T-helper 1 cell (primary cell): ENCODE measurements at regions not wholly inside any gene's neighbourhood (a gene's known extent, or its start where the extent isn't known, plus 50 kb on each side); places are given as distances from the start of the nearest gene placed in this dataset.
"Not testable (repeated sequence)": the region's sequence is repeated elsewhere in the genome, so short reads cannot be mapped to it uniquely, and the experiment has no call there.

ENCODE experiments used
- DNase-seq, 5 donors: peaks; one replicate each; pipeline ENCODE4 v3.0.0-alpha.2; 2012 to 2020

DNA sequence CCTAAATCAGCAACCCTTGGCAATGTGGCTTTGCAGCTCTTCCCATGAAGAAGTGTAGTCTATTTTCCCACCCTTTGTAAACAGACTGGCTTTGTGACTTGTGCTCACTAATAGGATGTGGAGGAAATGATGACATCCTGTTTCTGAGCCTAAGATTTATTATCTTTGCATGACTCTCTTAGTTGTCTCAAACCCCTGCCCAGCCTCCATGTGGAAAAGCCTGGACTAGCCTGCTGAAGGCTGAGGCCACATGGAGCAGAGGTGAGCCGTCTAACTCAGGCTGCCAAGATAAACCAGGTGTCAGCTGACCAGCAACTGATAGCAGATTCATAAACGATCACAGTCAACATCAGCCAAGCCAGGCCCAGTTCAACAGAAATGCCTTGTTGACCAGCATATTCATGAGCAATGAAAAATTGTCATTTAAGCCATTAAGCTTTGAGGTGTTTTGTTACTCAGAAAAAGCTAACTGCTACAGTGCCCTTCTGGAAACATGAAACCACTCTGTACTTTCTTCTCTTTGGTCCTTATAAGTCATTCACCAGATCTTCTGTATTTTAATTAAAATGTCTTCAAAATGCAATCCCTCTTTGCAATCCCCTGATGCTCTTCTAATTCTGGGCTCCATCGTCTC is 586.3 kb upstream of the ANKRD30A start:
- no peak for DNase-seq

DNA sequence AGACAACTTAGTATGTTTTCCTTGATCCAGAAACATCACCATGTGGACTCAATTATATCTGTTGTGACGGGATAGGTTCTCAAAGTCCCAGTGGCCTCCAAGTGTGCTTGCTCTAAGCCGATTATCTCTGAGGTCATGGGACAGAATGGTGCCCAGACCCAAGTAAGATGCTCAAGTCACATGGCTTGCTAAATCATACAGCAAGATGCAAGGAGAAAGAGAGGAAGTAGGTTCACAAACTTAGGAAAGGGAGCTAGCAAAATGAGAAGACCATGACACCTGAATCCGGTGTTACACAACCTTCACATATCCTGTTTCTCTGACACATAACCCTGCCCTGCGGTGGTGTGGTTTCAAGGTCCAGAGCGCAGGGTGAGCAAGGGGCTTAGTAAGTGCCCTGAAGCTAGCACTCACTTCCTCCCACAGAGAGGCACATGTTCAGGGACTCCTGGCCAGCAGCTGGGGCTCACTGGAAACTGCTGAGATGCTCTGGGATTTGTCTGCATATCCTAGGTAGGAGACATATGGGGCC is 590.9 kb upstream of the ANKRD30A start:
- peak in 1 of 5 donors; percentile 2 for DNase-seq

DNA sequence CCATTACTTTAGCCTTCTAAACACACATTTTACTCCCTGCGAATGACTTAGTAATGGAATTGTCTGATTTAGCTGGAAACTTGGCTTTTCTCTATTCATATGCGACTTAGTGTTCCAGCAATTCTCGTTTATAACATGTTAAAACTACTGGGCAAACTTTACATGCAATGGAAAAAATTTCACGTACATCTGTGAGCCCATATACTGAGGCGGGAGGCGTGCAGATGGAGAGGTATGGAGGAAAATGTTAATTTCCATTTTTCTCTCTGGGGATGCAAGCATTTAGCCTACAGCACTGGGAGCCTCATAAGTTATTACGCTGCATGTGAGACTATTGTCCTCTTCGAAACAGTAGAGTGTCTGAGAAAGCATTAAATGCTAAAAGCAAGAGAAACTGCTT is 591.5 kb upstream of the ANKRD30A start:
- no peak for DNase-seq

DNA sequence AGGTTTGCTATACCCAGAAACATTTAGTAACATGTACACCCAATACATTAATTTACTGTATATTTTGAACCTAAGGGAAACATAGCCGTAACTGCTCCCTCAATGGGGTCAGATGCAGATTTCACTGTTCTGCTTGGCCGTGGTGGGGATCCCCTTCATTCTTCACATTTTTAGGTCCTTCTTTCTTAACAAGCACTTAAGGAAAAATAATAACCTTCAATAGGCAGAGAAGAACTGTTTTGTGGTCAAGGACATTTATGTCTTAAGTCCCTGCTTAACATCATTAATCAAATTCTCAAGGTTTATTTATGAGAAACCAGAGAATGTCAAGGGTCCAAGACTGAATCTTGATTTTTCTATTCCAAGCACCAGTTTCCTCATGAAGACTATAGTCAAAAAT is 592.1 kb upstream of the ANKRD30A start:
- DNase-seq: no peak

DNA sequence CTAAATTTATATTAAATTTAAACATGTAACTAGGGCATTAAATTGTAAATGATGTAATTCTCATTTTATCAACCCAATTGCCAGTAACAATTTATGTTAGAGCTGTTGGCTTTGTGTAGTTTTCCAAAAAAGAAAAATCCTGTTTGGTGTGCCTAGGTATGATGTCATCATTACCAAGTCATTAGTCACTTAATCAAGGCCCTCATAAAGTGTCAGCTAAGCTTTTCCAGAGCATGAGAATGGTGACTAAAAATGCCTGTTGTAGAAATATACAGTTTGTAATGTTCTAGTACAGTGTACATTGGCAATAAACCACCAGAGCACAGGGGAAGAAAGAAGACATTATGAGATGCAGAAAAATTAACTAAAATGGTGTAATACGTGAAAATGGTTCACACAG is 593.8 kb upstream of the ANKRD30A start:
- DNase-seq: no peak

DNA sequence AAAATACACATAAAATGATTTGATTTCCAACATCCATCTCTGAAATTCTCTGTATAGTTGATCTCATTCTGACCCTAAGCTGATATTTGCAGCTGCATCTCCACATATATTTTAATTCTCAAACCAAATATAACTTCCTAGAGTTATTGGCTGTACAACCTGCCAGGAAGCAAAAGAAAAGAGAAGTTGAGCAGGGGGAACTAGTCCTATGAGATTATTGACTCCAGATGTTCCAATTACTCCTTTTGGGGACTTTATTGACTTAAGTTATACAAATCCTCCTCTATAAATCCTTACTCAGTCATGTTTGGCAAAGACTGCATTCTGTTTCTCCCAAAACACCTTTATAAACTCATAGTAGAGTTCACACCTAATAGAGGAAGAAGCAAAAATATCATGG is 599.4 kb upstream of the ANKRD30A start:
- DNase-seq: no peak

DNA sequence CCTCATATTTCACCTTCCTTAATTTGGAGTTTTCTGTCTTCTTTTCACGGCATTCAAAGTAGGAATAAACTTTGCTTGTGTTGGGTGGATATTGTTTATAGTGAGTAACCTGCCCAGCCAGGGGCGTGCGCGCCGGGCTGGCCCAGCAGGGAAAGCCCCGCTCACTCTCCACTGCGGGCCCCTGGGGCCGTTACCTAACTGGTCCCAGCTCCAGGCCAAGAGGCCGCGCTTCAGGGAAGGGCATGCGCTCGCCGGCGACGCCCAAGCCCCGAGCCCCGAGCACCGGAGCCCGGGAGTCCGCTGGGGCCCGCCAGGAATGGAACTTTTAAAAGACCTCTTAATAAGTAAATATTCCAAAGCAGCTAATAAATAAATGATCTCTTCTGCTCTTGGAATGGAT is 601.3 kb upstream of the ANKRD30A start:
- not testable (repeated sequence) for DNase-seq

DNA sequence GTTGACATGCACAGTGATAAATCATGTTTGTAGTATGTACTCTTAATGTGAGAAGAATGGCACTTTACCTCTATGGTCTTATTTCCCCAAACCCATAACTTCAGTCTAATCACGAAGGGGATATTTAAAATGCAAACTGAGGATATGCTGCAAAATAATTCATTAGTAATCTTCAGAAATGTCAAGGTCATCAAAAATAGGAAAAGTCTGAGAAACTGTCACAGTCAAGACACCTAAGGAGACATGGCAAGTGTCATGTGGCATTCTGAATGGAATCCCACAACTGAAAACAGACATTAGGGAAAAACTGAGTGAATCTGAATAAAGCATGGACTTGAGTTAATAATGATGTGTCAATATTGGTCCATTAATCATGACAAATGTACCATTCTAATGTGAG is 605.5 kb upstream of the ANKRD30A start:
- no peak for DNase-seq

DNA sequence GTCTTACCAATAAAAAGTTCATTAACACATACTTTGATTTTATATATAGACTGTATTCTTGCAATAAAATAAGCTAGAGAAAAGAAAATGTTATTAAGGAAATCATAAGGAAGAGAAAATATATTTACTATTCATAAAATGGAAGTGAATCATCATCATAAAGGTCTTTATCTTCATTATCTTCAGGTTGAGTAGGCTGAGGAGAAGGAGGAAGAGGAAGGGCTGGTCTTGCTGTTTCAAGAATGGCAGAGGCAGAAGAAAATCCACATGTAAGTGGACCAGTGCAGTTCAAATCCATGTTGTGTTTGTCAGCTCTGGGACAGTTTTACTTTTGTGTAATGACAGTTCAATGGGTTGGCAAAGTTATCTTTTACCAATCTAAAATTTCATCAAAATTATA is 609.1 kb upstream of the ANKRD30A start:
- no peak for DNase-seq

DNA sequence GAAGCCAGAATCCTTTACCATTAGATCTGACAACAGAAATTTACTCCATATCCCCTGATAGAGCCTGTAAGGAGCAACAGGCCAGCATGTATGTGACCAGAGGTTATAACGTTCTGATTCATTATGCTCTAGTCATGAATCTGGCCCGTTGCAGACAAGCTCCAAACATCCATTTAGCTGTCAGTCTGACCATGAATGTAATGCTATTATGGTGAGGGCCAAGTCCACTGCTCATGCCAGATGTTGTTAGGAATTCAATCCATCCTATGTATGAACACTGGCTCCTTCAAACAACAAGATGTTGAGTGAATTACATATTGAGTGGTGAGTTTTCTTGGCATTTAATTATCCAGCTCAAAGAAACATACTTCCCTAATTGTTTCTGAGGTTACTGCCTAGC is 610.1 kb upstream of the ANKRD30A start:
- DNase-seq: no peak

DNA sequence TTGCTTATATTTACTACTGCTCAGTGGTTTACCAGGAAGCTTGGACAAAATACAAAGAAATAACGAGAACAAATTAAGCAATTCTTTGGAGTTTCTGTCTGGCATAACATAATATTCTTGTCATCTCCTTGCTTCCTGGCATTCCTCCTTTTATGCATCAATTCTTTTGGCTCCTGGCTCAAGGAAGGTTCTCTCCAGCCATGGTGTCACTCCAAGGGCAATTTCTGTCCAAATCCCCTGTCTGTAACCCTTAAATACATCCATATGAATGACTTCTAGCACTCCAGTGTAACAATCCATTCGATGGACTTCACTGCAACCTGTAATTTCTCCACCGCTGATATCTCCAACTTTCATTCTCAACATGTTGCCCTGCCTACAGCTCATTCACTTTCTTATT is 617.7 kb upstream of the ANKRD30A start:
- DNase-seq: no peak

DNA sequence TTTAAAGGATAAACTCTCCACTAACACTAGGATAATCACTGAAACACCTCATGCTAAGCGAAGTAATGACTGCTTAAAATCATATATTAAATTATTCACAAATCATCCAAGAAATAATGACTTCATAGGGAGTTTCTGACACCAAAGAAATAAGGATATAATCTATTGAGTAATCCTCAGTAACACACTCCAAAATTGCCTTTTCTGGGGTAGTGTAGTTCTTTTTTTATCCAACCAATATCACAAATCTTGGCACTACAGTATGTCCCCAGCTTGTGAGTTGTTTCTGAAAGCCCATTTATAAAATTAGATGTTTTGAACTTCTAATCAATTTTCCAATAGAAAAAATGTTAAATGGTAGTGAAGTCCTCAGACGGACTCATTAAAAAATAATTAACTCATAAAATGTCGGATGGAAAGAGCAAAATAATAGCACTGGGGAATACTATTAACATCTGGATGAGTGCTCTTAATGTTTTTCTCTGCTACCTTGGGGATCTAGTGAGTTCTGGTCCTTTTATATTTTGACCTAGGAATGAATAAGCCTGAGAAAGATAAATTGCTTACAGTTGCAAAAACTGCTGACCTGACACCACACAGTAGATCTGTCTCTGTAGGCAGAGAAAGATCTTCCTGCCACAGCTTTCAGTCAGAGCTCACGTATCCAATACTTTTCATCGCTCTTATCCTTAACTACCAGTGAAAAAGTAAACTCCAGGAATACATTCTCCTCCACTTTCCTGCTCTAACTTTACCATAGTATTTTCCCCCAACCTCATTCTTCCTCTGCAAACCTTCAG is 618.5 kb upstream of the ANKRD30A start:
- no peak for DNase-seq

DNA sequence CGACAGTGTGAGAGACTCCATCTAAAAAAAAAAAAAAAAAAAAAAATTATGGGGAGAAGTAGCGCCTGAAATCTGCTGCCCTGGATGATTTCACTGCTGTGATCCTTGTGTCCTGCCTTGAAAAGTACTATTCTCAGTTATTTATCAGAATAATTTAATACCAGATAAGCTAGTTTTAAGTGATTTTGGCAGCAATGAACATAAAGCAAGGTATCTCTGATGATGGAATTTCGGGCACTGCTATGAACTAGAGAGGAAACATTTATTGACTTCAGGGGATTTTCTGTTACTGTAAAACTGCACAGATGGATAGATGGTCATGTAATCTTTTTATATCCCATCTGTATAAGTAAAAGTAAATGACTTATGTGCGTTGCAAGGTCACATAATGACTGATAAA is 619.1 kb upstream of the ANKRD30A start:
- DNase-seq: no peak

DNA sequence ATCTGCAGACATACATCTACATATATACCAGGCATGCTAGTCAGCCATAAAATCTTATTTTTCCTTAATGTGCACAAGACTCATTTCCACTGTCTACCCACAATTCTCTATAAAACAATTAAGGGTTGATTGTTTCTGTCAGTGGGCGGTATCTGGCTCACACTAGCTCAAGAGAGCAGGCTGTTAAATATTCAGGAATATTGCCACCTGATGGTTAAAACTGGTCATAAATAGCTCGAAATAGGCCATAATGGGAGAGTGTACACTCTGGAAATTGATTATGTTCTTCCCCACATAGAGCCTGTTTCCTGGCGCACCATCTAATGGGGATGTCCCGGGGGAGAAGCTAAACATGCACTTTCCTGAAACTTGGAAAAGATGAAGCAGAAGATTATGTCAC is 620.6 kb upstream of the ANKRD30A start:
- no peak for DNase-seq

DNA sequence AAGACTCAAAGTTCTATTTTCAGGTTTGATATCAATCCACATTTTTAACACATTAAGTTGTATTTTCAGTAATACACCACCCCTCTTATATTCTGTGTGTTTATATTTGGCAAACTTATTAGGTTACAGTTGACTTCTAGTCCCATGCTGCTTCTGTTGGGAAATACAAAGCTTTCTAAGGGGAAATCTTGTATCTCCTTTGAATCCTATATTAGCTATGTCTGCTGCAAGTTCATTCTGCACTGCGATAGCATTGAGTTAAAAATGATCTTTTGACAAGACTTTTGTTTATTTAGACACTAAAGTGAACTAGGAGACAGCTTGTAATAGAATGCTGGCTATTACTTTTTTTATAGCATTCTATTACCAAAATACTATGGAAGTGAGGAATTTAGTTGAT is 625.1 kb upstream of the ANKRD30A start:
- no peak for DNase-seq

DNA sequence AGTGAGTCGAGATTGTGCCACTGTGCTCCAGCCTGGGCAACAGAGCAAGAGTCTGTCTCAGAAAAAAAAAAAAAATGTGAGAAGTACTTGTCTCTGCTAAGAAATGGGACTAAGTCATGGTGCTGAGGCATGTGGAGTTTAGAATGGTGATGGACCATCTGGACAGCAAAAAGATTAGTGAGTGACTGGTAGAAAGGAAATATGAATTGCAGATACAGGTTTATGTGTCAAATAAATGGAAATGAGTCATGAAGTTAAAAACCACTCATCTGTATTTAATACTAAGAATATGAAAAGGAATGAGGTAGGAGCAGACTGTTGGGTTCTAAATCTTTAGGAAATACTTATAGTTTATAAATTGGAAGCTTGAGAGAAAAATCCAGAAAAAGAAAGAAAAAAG is 625.7 kb upstream of the ANKRD30A start:
- DNase-seq: no peak

DNA sequence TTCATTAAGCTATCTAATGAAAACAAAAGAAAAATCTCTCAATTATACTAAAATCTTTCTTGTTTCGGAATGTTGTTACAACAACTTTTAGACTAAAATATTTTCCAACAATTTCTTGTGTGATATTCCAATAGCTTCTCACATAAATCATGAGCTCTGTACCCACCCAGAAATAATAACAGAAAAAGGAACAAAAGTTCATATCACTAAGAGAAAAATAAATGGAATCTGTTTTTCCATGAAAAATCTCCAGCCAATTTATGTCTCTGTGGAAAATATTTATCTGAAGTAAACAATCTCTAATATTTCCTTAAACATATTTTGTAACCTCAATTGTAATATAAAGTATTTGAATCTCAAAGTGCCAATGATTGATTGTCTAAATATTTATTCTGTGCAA is 628.6 kb upstream of the ANKRD30A start:
- DNase-seq: no peak

DNA sequence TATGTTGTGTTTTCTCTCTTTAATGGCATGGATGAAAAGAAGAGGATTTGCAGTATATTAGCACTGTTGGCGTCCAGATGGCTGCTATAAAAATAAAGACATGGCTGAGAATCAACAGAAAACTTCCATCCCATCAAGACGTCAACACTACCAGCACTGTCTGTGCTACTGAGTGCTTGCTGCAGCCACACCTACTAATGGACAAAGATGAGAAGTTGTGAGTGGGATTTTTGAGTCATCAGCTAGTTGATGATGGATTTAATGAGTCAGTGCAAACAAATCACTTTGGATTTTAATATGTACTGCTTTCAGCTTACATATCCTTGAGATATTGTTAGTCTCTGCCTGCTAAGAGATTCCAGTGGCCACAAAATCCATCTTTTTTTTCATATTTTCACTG is 631.0 kb upstream of the ANKRD30A start:
- DNase-seq: no peak

DNA sequence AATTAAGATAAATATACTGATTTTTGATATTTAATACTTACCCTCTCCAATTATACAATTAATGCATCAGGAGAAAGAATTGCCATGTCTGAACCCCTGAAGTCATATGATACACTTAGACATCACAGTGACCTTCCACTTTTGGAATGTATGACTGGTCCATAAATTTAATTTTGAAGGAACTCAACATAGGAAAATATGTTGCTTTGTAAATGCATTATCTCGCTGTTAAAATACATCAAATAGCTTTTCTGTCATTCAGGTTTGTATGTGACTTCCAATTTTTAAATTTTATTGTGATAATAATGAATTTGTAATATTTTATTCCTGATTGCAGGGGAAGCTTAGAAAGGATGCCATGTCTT is 631.9 kb upstream of the ANKRD30A start:
- DNase-seq: no peak

DNA sequence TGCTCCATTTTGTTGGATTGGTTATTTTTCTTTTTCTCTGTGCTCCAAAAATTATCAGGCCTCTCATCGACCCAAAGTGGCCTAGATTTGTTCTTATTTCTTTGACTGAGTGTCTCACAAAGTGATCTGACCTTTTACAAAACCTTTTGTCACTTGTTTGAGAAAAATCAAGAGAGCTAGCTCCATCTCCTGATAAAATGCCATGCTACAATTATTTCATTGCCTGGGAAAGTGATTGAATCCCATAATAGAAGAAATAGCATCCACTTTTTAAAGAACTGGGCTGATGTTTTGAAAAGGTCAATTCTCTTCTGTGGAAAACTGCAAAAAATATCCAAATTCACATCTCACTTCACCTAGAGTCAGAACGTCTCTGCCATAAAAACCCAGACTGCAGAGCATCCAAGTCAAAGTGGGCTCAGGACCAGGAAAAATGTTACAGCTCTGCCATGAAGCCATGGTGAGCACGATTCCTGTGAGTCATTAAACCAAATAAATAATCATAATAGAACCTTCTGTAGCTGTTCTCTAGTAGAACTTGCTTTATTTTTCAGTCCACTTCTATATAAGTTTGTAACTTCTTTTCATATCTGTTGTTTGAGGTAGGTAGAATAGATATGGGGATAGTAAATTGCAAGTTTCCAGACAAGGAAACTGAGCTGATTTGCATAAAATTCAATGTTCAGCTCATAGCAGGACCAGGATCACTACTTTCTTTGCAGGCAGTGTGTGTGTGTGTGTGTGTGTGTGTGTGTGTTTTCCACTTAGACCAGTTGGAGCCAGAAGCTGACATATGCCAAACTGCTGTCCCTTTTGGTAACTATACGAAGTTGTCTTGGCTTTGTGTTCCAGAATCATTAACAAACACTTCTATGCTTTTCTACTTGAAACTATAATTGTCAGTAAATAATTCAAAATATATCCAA is 632.5 kb upstream of the ANKRD30A start:
- no peak for DNase-seq

DNA sequence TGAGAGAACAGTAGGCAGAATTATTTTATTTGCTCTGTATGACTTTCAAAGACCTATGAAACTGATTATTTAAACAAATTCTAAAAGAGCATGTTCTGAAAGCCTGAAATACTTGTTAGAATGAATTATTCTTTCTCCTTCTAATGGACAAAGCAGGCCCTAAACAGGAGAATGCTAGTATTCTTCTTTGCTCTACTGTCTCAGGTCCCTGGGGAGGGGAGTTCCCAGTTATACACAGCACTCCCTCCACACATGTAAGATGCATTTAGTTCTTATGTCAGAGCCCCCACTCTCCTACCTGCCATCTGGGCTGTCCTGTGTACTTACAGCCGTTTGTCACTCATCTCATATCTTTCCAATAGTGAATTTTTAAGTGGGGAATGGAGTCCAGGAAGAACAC is 633.5 kb upstream of the ANKRD30A start:
- DNase-seq: no peak

DNA sequence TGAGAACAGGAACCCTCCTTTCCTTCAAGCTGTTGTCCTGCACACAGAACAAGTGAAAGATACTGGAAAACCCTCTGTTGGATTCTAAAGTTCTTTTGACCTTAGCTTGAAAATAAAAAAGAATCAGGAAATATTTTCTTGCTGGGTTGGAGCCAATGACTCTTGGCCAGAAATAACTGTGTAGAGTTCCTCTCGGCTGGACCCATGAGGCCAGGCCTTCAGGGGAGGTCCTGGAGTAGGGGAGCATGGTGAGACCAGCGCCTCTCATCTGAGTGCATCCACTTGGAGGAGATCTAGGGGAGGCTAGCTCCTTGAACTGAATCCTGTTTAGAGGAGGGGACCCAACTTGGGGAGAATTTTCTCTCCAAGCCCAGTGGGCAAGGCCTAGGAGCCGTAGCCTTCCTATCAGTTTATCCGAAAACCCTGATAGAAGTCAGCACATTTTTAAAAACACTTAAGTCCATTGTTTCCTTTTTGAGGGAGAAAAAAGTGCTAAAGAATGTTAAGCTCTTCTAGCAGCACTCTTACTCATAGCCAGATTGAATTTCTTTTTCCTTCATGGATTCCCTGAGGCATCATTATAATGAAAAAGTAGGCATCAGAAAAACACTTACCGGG is 635.7 kb upstream of the ANKRD30A start:
- DNase-seq: no peak

DNA sequence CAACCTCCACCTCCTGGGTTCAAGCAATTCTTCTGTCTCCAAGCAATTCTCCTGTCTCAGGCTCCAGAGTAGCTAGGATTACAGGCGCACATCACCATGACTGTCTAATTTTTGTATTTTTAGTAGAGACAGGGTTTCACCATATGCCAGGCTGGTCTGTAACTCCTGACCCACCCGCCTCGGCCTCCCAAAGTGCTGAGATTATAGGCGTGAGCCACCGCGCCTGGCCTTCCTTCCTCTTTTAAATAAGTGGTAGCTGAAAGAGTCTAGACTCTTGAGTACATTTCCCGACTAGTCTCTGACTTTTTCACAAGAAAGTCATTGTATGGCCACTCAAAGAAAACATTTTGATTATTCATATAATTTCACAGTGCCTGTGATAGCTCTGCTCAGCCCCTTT is 636.2 kb upstream of the ANKRD30A start:
- DNase-seq: no peak
